HG03060 (cell line): ENCODE measurements at regions not wholly inside any gene's neighbourhood (a gene's known extent, or its start where the extent isn't known, plus 50 kb on each side); places are given as distances from the start of the nearest gene placed in this dataset.
"Not testable (repeated sequence)": the region's sequence is repeated elsewhere in the genome, so short reads cannot be mapped to it uniquely, and the experiment has no call there.

Experiments
- ATAC-seq: cut with Tn5 transposase; IDR thresholded peaks from one replicate; pipeline ENCODE4 v1.9.1; 2021; ENCODE audit warnings: low read depth, moderate number of reproducible peaks; ENCODE audit not compliant: unreplicated experiment

GRCh38 chr7:52782348-52782747 is 253.1 kb upstream of the POM121L12 start:
- no peak for ATAC-seq

GRCh38 chr7:52781250-52781649 is 254.2 kb upstream of the POM121L12 start:
- no peak for ATAC-seq

- ATAC-seq: no peak
Observed at GRCh38 chr7:52779004-52779403, 256.4 kb upstream of the POM121L12 start.

- ATAC-seq: no peak
Observed at GRCh38 chr7:52777051-52777822, 258.2 kb upstream of the POM121L12 start.

GRCh38 chr7:52775876-52776275 is 259.6 kb upstream of the POM121L12 start:
- no peak for ATAC-seq

GRCh38 chr7:52771177-52771576 is 264.3 kb upstream of the POM121L12 start:
- no peak for ATAC-seq

- no peak for ATAC-seq
Observed at GRCh38 chr7:52764492-52765169, 270.8 kb upstream of the POM121L12 start.

GRCh38 chr7:52758356-52758755 is 277.1 kb upstream of the POM121L12 start:
- no peak for ATAC-seq

GRCh38 chr7:52753855-52754254 is 281.6 kb upstream of the POM121L12 start:
- ATAC-seq: no peak

- no peak for ATAC-seq
Observed at GRCh38 chr7:52752891-52753290, 282.5 kb upstream of the POM121L12 start.

GRCh38 chr7:52749880-52750279 is 285.6 kb upstream of the POM121L12 start:
- no peak for ATAC-seq

- no peak for ATAC-seq
Observed at GRCh38 chr7:52747817-52748216, 287.6 kb upstream of the POM121L12 start.

GRCh38 chr7:52741670-52742290 is 293.7 kb upstream of the POM121L12 start:
- no peak for ATAC-seq

GRCh38 chr7:52735656-52736055 is 299.8 kb upstream of the POM121L12 start:
- ATAC-seq: no peak

GRCh38 chr7:52728683-52729082 is 306.8 kb upstream of the POM121L12 start:
- not testable (repeated sequence) for ATAC-seq

- ATAC-seq: no peak
Observed at GRCh38 chr7:52727632-52728031, 307.8 kb upstream of the POM121L12 start.

- no peak for ATAC-seq
Observed at GRCh38 chr7:52726986-52727385, 308.4 kb upstream of the POM121L12 start.

GRCh38 chr7:52726493-52726892 is 308.9 kb upstream of the POM121L12 start:
- no peak for ATAC-seq

- ATAC-seq: no peak
Observed at GRCh38 chr7:52723606-52724005, 311.8 kb upstream of the POM121L12 start.

GRCh38 chr7:52720856-52721255 is 314.6 kb upstream of the POM121L12 start:
- no peak for ATAC-seq

GRCh38 chr7:52719677-52720076 is 315.8 kb upstream of the POM121L12 start:
- no peak for ATAC-seq

GRCh38 chr7:52715701-52716100 is 319.7 kb upstream of the POM121L12 start:
- ATAC-seq: no peak
